MM.1S (cell line): ENCODE measurements at regions not wholly inside any gene's neighbourhood (a gene's known extent, or its start where the extent isn't known, plus 50 kb on each side); places are given as distances from the start of the nearest gene placed in this dataset.

Experiments used
- DNase-seq: peaks from one replicate; pipeline ENCODE4 v3.0.0-alpha.2; 2015
- H2AFZ ChIP-seq: fragments of 300-600 bp; sonication (generic); 2 replicates; pipeline ENCODE4 v1.6.0; 2016; ENCODE audit warnings: antibody characterized with exemption, low read length
- H3F3A ChIP-seq: fragments of 300-600 bp; sonication (generic); 2 replicates; pipeline ENCODE4 v1.6.1; 2016; ENCODE audit warnings: mild to moderate bottlenecking, antibody characterized with exemption, low read length, moderate library complexity, mixed read lengths; ENCODE audit not compliant: insufficient read depth
- H3K27ac ChIP-seq: fragments of 300-600 bp; sonication (generic); 2 replicates; pipeline ENCODE4 v1.5.1; 2016; ENCODE audit warnings: mild to moderate bottlenecking, low read length
- H3K27me3 ChIP-seq: fragments of 300-600 bp; sonication (generic); replicated peaks from 2 replicates; pipeline ENCODE4 v1.6.0; 2016; ENCODE audit warnings: low read length; ENCODE audit not compliant: insufficient read depth
- H3K36me3 ChIP-seq: fragments of 300-600 bp; sonication (generic); replicated peaks from 2 replicates; pipeline ENCODE4 v1.6.1; 2016; ENCODE audit warnings: mild to moderate bottlenecking, low read length, mixed read lengths; ENCODE audit not compliant: insufficient read depth
- H3K4me1 ChIP-seq: fragments of 300-600 bp; sonication (generic); 2 replicates; pipeline ENCODE4 v1.6.1; 2016; ENCODE audit warnings: low read length, mixed read lengths
- H3K4me2 ChIP-seq: fragments of 300-600 bp; sonication (generic); 2 replicates; pipeline ENCODE4 v1.6.0; 2016; ENCODE audit warnings: low read depth, low read length
- H3K4me3 ChIP-seq: fragments of 300-600 bp; sonication (generic); 2 replicates; pipeline ENCODE4 v1.5.1; 2016; ENCODE audit warnings: low read length, mixed read lengths
- H3K79me2 ChIP-seq: fragments of 300-600 bp; sonication (generic); 2 replicates; pipeline ENCODE4 v1.6.1; 2016; ENCODE audit warnings: mixed run types, low read length, mixed read lengths
- H3K9ac ChIP-seq: fragments of 300-600 bp; sonication (generic); 2 replicates; pipeline ENCODE4 v1.6.1; 2016; ENCODE audit warnings: low read length, mixed read lengths
- H3K9me2 ChIP-seq: fragments of 300-600 bp; sonication (generic); replicated peaks from 2 replicates; pipeline ENCODE4 v1.6.1; 2016; ENCODE audit warnings: mild to moderate bottlenecking, low read length, mixed read lengths; ENCODE audit not compliant: insufficient read depth
- H3K9me3 ChIP-seq: fragments of 300-600 bp; sonication (generic); replicated peaks from 2 replicates; pipeline ENCODE4 v1.6.1; 2016; ENCODE audit warnings: mild to moderate bottlenecking, low read length, mixed read lengths; ENCODE audit not compliant: insufficient read depth
- H4K20me1 ChIP-seq: fragments of 300-600 bp; sonication (generic); 2 replicates; pipeline ENCODE4 v1.6.1; 2016; ENCODE audit warnings: mild to moderate bottlenecking, low read length, moderate library complexity, mixed read lengths; ENCODE audit not compliant: insufficient read depth
- CTCF ChIP-seq: fragments of 300-600 bp; sonication (generic); IDR thresholded peaks from 2 replicates; pipeline ENCODE4 v1.5.1; 2016; ENCODE audit warnings: antibody characterized with exemption, low read length, mixed read lengths
- EZH2 ChIP-seq: fragments of 300-600 bp; sonication (generic); optimal IDR thresholded peaks from 2 replicates; pipeline ENCODE3; 2017; ENCODE audit warnings: low read depth, mild to moderate bottlenecking, antibody characterized with exemption, low read length, mixed read lengths
- EZH2phosphoT487 ChIP-seq: fragments of 300-600 bp; sonication (generic); IDR thresholded peaks from 2 replicates; pipeline ENCODE4 v1.6.1; 2018; ENCODE audit warnings: antibody characterized with exemption, low read length

- H3K36me3 ChIP-seq, result no peaks in the 10 kb centered on the region
- no peak for DNase-seq
Measured at GRCh38 chr12:11461433-11461832, 66.1 kb upstream of the PRB2 start.

GRCh38 chr12:11477110-11477509 is 81.7 kb upstream of the PRB2 start:
- Histone ChIP-seq H4K20me1 (no peaks in the 10 kb centered on the region), H2AFZ (no peak overlapping the region), H3K4me1 (no peaks in the 10 kb centered on the region), H3K9ac (no peak overlapping the region), H3K9me3 (no peaks in the 10 kb centered on the region), H3K4me2 (no peak overlapping the region), H3K36me3 (no peaks in the 10 kb centered on the region), H3K27me3 (no peaks in the 10 kb centered on the region), H3K27ac (no peak overlapping the region), H3K9me2 (no peaks in the 10 kb centered on the region), H3K4me3 (no peak overlapping the region), H3K79me2 (no peaks in the 10 kb centered on the region), H3F3A (no peaks in the 10 kb centered on the region)
- no peak for TF ChIP-seq EZH2
- TF ChIP-seq CTCF, result no peak
- no peak for TF ChIP-seq EZH2phosphoT487
- no peak for DNase-seq

More at GRCh38 chr12:11461433-11461832, 66.1 kb upstream of the PRB2 start:
- Histone ChIP-seq H2AFZ (no peak overlapping the region), H3K79me2 (no peaks in the 10 kb centered on the region), H3K4me1 (no peaks in the 10 kb centered on the region), H3K9ac (no peak overlapping the region), H3K27me3 (no peaks in the 10 kb centered on the region), H4K20me1 (no peaks in the 10 kb centered on the region), H3F3A (no peaks in the 10 kb centered on the region), H3K9me3 (no peaks in the 10 kb centered on the region), H3K9me2 (no peaks in the 10 kb centered on the region), H3K4me2 (no peak overlapping the region), H3K27ac (no peak overlapping the region), H3K4me3 (no peak overlapping the region)
- no peak for TF ChIP-seq EZH2
- no peak for TF ChIP-seq CTCF
- no peak for TF ChIP-seq EZH2phosphoT487

GRCh38 chr12:11482955-11483354 is 87.6 kb upstream of the PRB2 start:
- no peaks in the 10 kb centered on the region for H3K27me3 ChIP-seq
- 0 out of 2 replicates have a peak overlapping the region, but pooled peaks have one; percentile 24 for H2AFZ ChIP-seq

More at GRCh38 chr12:11482955-11483354, 87.6 kb upstream of the PRB2 start:
- H3K9me3 ChIP-seq, result no peaks in the 10 kb centered on the region
- no peaks in the 10 kb centered on the region for H3K79me2 ChIP-seq
- no peak for TF ChIP-seq CTCF
- no peak for TF ChIP-seq EZH2phosphoT487
- no peak for TF ChIP-seq EZH2
- no peaks in the 10 kb centered on the region for H3K36me3 ChIP-seq
- H3K4me3 ChIP-seq, result no peak overlapping the region
- peaks cover 5% of the 10 kb centered on the region; the same call in 1 of the 2 replicates for H3F3A ChIP-seq
- H4K20me1 ChIP-seq, result no peaks in the 10 kb centered on the region
- peak overlapping the region; percentile 39; the same call in 1 of the 2 replicates for H3K4me2 ChIP-seq
- H3K9ac ChIP-seq, result no peak overlapping the region
- no peaks in the 10 kb centered on the region for H3K9me2 ChIP-seq
- H3K27ac ChIP-seq, result peak overlapping the region; percentile 24; the same call in 1 of the 2 replicates
- H3K4me1 ChIP-seq, result peaks cover 9% of the 10 kb centered on the region; the same call in 1 of the 2 replicates
- peak; percentile 10 for DNase-seq
